ENCODE measurements at regions not wholly inside any gene's neighbourhood (a gene's known extent, or its start where the extent isn't known, plus 50 kb on each side); places are given as distances from the start of the nearest gene placed in this dataset.

DNA sequence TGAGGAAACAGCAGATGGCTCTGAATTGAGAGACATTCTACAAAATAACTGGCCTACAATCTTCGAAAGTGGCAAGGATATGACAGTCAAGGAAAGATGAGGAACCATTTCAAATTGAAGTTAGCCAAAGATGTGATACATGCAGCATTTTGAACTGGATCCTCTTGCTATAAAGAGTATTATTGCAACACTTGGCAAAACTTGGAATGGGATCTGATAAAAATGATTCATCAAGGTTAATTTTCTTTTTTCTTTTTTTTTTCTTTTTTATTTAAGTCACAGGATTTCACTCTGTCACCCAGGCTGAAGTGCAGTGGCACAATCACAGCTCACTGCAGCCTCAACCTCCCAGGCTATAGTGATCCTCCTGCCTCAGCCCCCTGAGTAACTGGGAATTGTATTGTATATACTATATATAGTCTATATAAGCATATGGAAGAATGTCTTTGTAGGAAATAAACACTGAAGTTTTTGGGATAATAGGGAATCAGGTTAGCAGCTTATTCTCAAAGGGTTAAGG, 49.8 kb upstream of the GJA8 start:
- DNase-seq (no peak), ATAC-seq (no peak)
